DND-41 (cell line): ENCODE measurements at regions not wholly inside any gene's neighbourhood (a gene's known extent, or its start where the extent isn't known, plus 50 kb on each side); places are given as distances from the start of the nearest gene placed in this dataset.

Experiments
- ATAC-seq: fragments of 200-7000 bp; cut with Tn5 transposase; 3 replicates; pipeline ENCODE4 v1.9.1; 2021; ENCODE audit warnings: low read depth; ENCODE audit not compliant: insufficient read depth
- DNase-seq: peaks from one replicate; pipeline ENCODE4 v3.0.0-alpha.2; 2020
- H2AFZ ChIP-seq: 2 replicates; pipeline ENCODE4 v1.6.0; 2012; ENCODE audit warnings: low read depth, low read length
- H3K27ac ChIP-seq: 2 replicates; pipeline ENCODE4 v1.5.1; 2012; ENCODE audit warnings: low read length, inconsistent platforms
- H3K27me3 ChIP-seq: fragments of 200-600 bp; sonication (generic); 2 replicates; pipeline ENCODE4 v1.6.0; 2012; ENCODE audit warnings: low read length, mild to moderate bottlenecking, inconsistent platforms; ENCODE audit not compliant: insufficient read depth, poor library complexity
- H3K36me3 ChIP-seq: 2 replicates; pipeline ENCODE4 v1.5.1; 2012; ENCODE audit warnings: low read length, inconsistent platforms; ENCODE audit not compliant: insufficient read depth
- H3K4me1 ChIP-seq: 2 replicates; pipeline ENCODE4 v1.5.1; 2012; ENCODE audit warnings: mild to moderate bottlenecking, low read length; ENCODE audit not compliant: insufficient read depth
- H3K4me2 ChIP-seq: 2 replicates; pipeline ENCODE4 v1.6.0; 2012; ENCODE audit warnings: mild to moderate bottlenecking, moderate library complexity, low read length, inconsistent platforms; ENCODE audit not compliant: insufficient read depth
- H3K4me3 ChIP-seq, 2 experiments: fragments of 200-600 bp in 1 of 2; shearing (Covaris generic) in 1 of 2; 2 replicates each; pipeline ENCODE4 v1.5.1; 2012 to 2016; ENCODE audit warnings: inconsistent platforms in 2 of 2, low read length in 2 of 2, mild to moderate bottlenecking in 2 of 2, low read depth in 1 of 2, moderate library complexity in 1 of 2
- H3K79me2 ChIP-seq: 2 replicates; pipeline ENCODE4 v1.6.0; 2012; ENCODE audit warnings: low read length, inconsistent platforms; ENCODE audit not compliant: insufficient read depth
- H3K9ac ChIP-seq: 2 replicates; pipeline ENCODE4 v1.6.0; 2012; ENCODE audit warnings: low read depth, mild to moderate bottlenecking, inconsistent platforms, low read length, moderate library complexity
- H3K9me3 ChIP-seq: 2 replicates; pipeline ENCODE4 v1.5.1; 2012; ENCODE audit warnings: low read length, moderate library complexity, mild to moderate bottlenecking, inconsistent platforms; ENCODE audit not compliant: insufficient read depth, severe bottlenecking
- H4K20me1 ChIP-seq: 2 replicates; pipeline ENCODE4 v1.6.0; 2012; ENCODE audit warnings: low read length; ENCODE audit not compliant: insufficient read depth
- EZH2 ChIP-seq: IDR thresholded peaks from 3 replicates; pipeline ENCODE4 v1.6.1; 2012; ENCODE audit warnings: borderline replicate concordance, low read depth, mild to moderate bottlenecking, moderate library complexity, low read length, inconsistent platforms; ENCODE audit not compliant: severe bottlenecking
- TF ChIP-seq, protein P1 (sequence below): IDR thresholded peaks from 2 replicates; pipeline ENCODE4 v1.5.1; 2012; ENCODE audit warnings: borderline replicate concordance, low read length, moderate library complexity, mild to moderate bottlenecking; ENCODE audit not compliant: poor library complexity, severe bottlenecking; ENCODE audit errors: extremely low read depth

DNA sequence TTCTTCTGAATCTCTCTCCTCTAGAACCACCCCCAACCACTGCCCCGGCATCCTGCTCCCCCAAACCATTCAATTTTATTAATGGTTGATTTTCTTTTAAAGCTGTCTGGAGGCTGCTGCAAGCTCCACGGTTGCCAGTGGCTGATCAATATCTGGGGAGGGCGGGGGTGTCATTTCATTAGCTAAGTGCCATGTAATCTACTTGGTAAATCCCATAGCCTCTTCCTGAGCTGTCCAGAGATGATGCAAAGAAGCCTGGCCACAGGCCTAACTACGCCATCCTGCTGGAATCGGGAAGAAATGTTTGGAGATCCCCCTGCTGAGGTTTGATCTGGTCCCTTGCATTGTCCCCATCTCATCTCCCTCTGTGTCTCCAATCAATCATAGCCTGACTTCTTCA is 440.1 kb downstream of the MIAT start:
- H3K36me3 ChIP-seq, result no peaks in the 10 kb centered on the region
- H3K27ac ChIP-seq, result no peak overlapping the region
- no peak overlapping the region for H3K4me3 ChIP-seq
- peaks cover 2% of the 10 kb centered on the region for H3K27me3 ChIP-seq
- H2AFZ ChIP-seq, result no peak overlapping the region
- TF ChIP-seq EZH2, result no peak
- TF ChIP-seq, protein P1, sequence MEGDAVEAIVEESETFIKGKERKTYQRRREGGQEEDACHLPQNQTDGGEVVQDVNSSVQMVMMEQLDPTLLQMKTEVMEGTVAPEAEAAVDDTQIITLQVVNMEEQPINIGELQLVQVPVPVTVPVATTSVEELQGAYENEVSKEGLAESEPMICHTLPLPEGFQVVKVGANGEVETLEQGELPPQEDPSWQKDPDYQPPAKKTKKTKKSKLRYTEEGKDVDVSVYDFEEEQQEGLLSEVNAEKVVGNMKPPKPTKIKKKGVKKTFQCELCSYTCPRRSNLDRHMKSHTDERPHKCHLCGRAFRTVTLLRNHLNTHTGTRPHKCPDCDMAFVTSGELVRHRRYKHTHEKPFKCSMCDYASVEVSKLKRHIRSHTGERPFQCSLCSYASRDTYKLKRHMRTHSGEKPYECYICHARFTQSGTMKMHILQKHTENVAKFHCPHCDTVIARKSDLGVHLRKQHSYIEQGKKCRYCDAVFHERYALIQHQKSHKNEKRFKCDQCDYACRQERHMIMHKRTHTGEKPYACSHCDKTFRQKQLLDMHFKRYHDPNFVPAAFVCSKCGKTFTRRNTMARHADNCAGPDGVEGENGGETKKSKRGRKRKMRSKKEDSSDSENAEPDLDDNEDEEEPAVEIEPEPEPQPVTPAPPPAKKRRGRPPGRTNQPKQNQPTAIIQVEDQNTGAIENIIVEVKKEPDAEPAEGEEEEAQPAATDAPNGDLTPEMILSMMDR, result no peak
- DNase-seq, result no peak
- no peaks in the 10 kb centered on the region for H3K9me3 ChIP-seq
- H3K79me2 ChIP-seq, result no peaks in the 10 kb centered on the region
- no peak overlapping the region for H3K9ac ChIP-seq
- no peaks in the 10 kb centered on the region for H3K4me1 ChIP-seq
- H3K4me2 ChIP-seq, result no peak overlapping the region
- no peak for ATAC-seq
- H4K20me1 ChIP-seq, result no peaks in the 10 kb centered on the region

DNA sequence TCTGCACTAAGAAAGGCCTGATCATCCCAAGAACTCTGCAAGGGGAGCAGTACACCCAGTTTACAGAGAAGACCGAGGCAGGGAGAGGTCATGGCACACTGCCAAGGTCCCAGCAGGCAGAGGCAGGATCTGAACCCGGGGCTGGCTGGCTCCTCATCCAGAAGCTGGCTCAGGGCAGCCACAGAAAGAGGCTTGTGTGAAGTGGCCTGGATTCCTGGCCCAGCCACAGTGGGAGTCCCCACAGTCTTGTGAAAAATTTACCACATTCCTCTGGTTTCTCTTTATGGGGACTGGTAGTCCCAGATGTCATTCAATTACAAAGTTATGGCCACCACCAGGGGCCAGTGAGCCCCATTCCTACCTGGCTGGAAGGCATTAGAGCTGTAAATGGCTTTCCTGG is 440.5 kb downstream of the MIAT start:
- no peaks in the 10 kb centered on the region for H3K36me3 ChIP-seq
- no peak overlapping the region for H3K4me2 ChIP-seq
- peaks cover 2% of the 10 kb centered on the region for H3K27me3 ChIP-seq
- DNase-seq (no peak), ATAC-seq (no peak)
- H3K79me2 ChIP-seq, result no peaks in the 10 kb centered on the region
- H3K27ac ChIP-seq, result no peak overlapping the region
- no peaks in the 10 kb centered on the region for H3K4me1 ChIP-seq
- H4K20me1 ChIP-seq, result no peaks in the 10 kb centered on the region
- no peaks in the 10 kb centered on the region for H3K9me3 ChIP-seq
- H3K9ac ChIP-seq, result no peak overlapping the region
- H2AFZ ChIP-seq, result no peak overlapping the region
- no peak for TF ChIP-seq EZH2
- TF ChIP-seq, protein P1, result no peak
- H3K4me3 ChIP-seq, result no peak overlapping the region

DNA sequence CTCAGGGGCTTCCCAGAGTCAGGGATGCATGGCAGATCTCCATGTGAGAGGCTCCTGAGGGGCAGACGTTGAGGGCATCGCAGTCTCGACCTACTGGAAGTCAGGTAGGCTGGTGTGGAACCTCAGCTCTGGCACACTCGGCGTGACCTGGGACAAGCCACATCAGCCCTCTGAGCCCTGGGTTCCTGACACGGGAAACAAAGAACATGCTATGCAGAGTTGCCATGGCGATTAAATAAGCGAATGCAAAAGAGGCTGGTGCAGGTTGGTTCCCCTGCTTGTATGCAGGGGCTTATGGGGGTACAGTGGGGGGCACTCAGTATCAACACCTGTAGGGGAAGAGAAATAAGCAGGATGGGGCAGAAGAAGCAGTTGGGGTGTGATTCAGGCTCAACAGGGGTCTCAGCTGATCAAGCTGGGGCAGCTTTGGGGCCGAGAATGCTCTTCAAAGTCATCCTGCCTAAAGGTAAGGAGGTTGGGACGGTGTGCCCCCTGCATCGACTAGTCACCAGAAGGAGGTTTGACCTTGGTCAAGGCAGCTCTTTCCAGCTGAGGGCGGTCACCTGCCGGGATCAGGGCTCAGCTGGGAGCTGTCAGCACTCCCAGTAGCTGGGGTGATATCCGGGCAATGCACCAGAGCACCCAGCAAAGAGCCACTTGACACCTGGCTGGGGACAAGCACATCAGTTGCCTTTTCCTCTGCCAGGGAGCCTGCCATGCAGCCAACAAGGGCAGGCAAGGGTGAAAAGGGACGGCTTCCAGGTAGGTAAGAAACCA is 442.7 kb downstream of the MIAT start:
- Histone ChIP-seq H3K4me1 (no peaks in the 10 kb centered on the region), H2AFZ (no peak overlapping the region), H3K4me3 (no peak overlapping the region), H3K27me3 (peaks cover 2% of the 10 kb centered on the region), H3K27ac (no peak overlapping the region), H3K36me3 (no peaks in the 10 kb centered on the region), H3K9me3 (no peaks in the 10 kb centered on the region), H4K20me1 (no peaks in the 10 kb centered on the region), H3K79me2 (no peaks in the 10 kb centered on the region), H3K9ac (no peak overlapping the region), H3K4me2 (no peak overlapping the region)
- no peak for TF ChIP-seq EZH2
- DNase-seq (no peak), ATAC-seq (no peak)

DNA sequence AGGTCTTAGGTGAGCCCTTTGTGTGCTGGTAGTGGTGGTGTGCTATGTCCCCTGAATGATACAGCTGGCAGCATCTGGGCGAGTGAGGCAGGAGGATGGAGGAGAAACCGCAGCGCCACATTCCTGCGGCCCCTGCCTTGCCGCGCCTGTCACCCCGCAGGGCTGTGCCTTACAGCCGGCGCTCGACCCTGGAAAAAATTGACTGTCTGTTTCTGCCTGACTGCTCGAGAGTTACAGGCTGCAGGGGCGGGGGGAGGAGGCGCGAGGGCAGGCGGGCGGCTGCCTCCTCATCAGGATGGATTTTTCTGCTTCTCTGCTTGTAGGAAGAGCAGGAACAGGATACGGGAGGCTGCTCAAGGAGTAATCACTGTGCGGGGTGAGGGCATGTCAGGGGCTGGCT is 443.4 kb downstream of the MIAT start:
- H3K79me2 ChIP-seq, result no peaks in the 10 kb centered on the region
- H3K4me3 ChIP-seq, result no peak overlapping the region
- no peak overlapping the region for H3K27ac ChIP-seq
- H4K20me1 ChIP-seq, result no peaks in the 10 kb centered on the region
- H2AFZ ChIP-seq, result no peak overlapping the region
- no peaks in the 10 kb centered on the region for H3K4me1 ChIP-seq
- no peak overlapping the region for H3K9ac ChIP-seq
- TF ChIP-seq EZH2, result no peak
- TF ChIP-seq, protein P1, result no peak
- no peaks in the 10 kb centered on the region for H3K36me3 ChIP-seq
- ATAC-seq (no peak), DNase-seq (no peak)
- H3K9me3 ChIP-seq, result no peaks in the 10 kb centered on the region
- no peak overlapping the region for H3K4me2 ChIP-seq
- peaks cover 2% of the 10 kb centered on the region for H3K27me3 ChIP-seq
